ENCODE measurements at regions not wholly inside any gene's neighbourhood (a gene's known extent, or its start where the extent isn't known, plus 50 kb on each side); places are given as distances from the start of the nearest gene placed in this dataset.
A peak's percentile ranks its signal among the peaks of the same experiment; 100 is the strongest.

GRCh38 chr6:89023591-89024441 lies 56.7 kb upstream of the PNRC1 start:
- Histone ChIP-seq H3K27ac (no peak overlapping the region), H3K36me3 (no peaks in the 10 kb centered on the region), H3K9me3 (no peaks in the 10 kb centered on the region), H3K4me1 (peaks cover 16% of the 10 kb centered on the region), H3K4me3 (no peak overlapping the region), H3K27me3 (ENCODE audit: low read depth) (no peaks in the 10 kb centered on the region)
- TF ChIP-seq, protein P1, sequence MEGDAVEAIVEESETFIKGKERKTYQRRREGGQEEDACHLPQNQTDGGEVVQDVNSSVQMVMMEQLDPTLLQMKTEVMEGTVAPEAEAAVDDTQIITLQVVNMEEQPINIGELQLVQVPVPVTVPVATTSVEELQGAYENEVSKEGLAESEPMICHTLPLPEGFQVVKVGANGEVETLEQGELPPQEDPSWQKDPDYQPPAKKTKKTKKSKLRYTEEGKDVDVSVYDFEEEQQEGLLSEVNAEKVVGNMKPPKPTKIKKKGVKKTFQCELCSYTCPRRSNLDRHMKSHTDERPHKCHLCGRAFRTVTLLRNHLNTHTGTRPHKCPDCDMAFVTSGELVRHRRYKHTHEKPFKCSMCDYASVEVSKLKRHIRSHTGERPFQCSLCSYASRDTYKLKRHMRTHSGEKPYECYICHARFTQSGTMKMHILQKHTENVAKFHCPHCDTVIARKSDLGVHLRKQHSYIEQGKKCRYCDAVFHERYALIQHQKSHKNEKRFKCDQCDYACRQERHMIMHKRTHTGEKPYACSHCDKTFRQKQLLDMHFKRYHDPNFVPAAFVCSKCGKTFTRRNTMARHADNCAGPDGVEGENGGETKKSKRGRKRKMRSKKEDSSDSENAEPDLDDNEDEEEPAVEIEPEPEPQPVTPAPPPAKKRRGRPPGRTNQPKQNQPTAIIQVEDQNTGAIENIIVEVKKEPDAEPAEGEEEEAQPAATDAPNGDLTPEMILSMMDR (IDR thresholded peaks at IDR 0.05): no peak
- peak; percentile 27 to 59 for ATAC-seq
- DNase-seq: no peak
- intact Hi-C loops (cut with DNase I): no loop called here

- TF ChIP-seq, protein P1 (IDR thresholded peaks at IDR 0.05): no peak
- Histone ChIP-seq H3K4me1 (peaks cover 16% of the 10 kb centered on the region), H3K9me3 (no peaks in the 10 kb centered on the region), H3K4me3 (no peak overlapping the region), H3K27ac (no peak overlapping the region), H3K36me3 (no peaks in the 10 kb centered on the region), H3K27me3 (ENCODE audit: low read depth) (no peaks in the 10 kb centered on the region)
- intact Hi-C loops (cut with DNase I): no loop called here
- DNase-seq (no peak), ATAC-seq (peak in 1 of 2 donors; percentile 29)
Measured at GRCh38 chr6:89022798-89023197, 57.8 kb upstream of the PNRC1 start.

- H3K27ac ChIP-seq: no peak overlapping the region
- no peak for ATAC-seq
- intact Hi-C loops (cut with DNase I): no loop called here
Measured at GRCh38 chr6:89021629-89022028, 58.2 kb upstream of the RNGTT start.

GRCh38 chr6:89015971-89016370 lies 52.6 kb upstream of the RNGTT start:
- Histone ChIP-seq H3K4me1 (no peaks in the 10 kb centered on the region), H3K36me3 (no peaks in the 10 kb centered on the region), H3K27me3 (ENCODE audit: low read depth) (no peaks in the 10 kb centered on the region), H3K27ac (no peak overlapping the region), H3K4me3 (no peak overlapping the region), H3K9me3 (no peaks in the 10 kb centered on the region)
- ATAC-seq: no peak
- DNase-seq: no peak
- intact Hi-C loops (cut with DNase I): no loop called here
- TF ChIP-seq, protein P1 (IDR thresholded peaks at IDR 0.05): no peak

More at GRCh38 chr6:89021629-89022028, 58.2 kb upstream of the RNGTT start:
- no peaks in the 10 kb centered on the region for H3K27me3 ChIP-seq (ENCODE audit: low read depth)
- TF ChIP-seq, protein P1 (IDR thresholded peaks at IDR 0.05): no peak
- H3K9me3 ChIP-seq: no peaks in the 10 kb centered on the region
- H3K4me3 ChIP-seq: no peak overlapping the region
- peaks cover 16% of the 10 kb centered on the region for H3K4me1 ChIP-seq
- no peaks in the 10 kb centered on the region for H3K36me3 ChIP-seq
- no peak for DNase-seq

GRCh38 chr6:89013438-89013837 lies 50.0 kb upstream of the RNGTT start:
- Histone ChIP-seq H3K27me3 (ENCODE audit: low read depth) (no peaks in the 10 kb centered on the region), H3K36me3 (no peaks in the 10 kb centered on the region), H3K4me1 (peaks cover 2% of the 10 kb centered on the region), H3K4me3 (no peak overlapping the region), H3K9me3 (no peaks in the 10 kb centered on the region), H3K27ac (no peak overlapping the region)
- intact Hi-C loops (cut with DNase I): no loop called here
- ATAC-seq (peak; percentile 64 to 85), DNase-seq (no peak)
- TF ChIP-seq, protein P1 (IDR thresholded peaks at IDR 0.05): no peak

Data from lower lobe of right lung (tissue), 2 donors.